Liver (tissue), 8 donors: ENCODE measurements at regions not wholly inside any gene's neighbourhood (a gene's known extent, or its start where the extent isn't known, plus 50 kb on each side); places are given as distances from the start of the nearest gene placed in this dataset.

ENCODE experiments used
- DNase-seq: peaks from one replicate; pipeline ENCODE4 v3.0.0-alpha.2; 2017; ENCODE audit warnings: low spot score
- H3K27ac ChIP-seq, 2 donors: one replicate each; pipeline ENCODE4 v1.7.0; 2013; ENCODE audit warnings: inconsistent platforms in 2 of 2, low read length in 2 of 2, control low read depth in 1 of 2, low read depth in 1 of 2, mild to moderate bottlenecking in 1 of 2
- H3K27me3 ChIP-seq, 4 donors: one replicate each; pipeline versions ENCODE4 v1.6.1 to v1.7.0; 2013; ENCODE audit warnings: low read length in 3 of 4, inconsistent platforms in 1 of 4, mild to moderate bottlenecking in 1 of 4, moderate library complexity in 1 of 4; ENCODE audit not compliant: control insufficient read depth in 4 of 4, insufficient read depth in 4 of 4
- H3K36me3 ChIP-seq, 4 donors: one replicate each; pipeline versions ENCODE4 v1.6.1 to v1.7.0; 2013; ENCODE audit warnings: low read length in 3 of 4, mild to moderate bottlenecking in 3 of 4, low read depth in 1 of 4, moderate library complexity in 1 of 4; ENCODE audit not compliant: control insufficient read depth in 4 of 4, insufficient read depth in 3 of 4
- H3K4me1 ChIP-seq, 4 donors: one replicate each; pipeline versions ENCODE4 v1.6.1 to v1.7.0; 2013; ENCODE audit warnings: low read length in 3 of 4, mild to moderate bottlenecking in 3 of 4, moderate library complexity in 1 of 4; ENCODE audit not compliant: control insufficient read depth in 4 of 4, insufficient read depth in 4 of 4
- H3K4me3 ChIP-seq, 3 donors: one replicate each; pipeline versions ENCODE4 v1.6.1 to v1.7.0; 2013; ENCODE audit warnings: low read length in 3 of 3, control low read depth in 1 of 3, low read depth in 1 of 3, mild to moderate bottlenecking in 1 of 3
- H3K9ac ChIP-seq, 2 donors: one replicate each; pipeline ENCODE4 v1.7.0; 2013; ENCODE audit warnings: low read length in 2 of 2, mild to moderate bottlenecking in 2 of 2, moderate library complexity in 2 of 2, control low read depth in 1 of 2, low read depth in 1 of 2
- H3K9me3 ChIP-seq, 4 donors: one replicate each; pipeline versions ENCODE4 v1.6.1 to v1.7.0; 2013; ENCODE audit warnings: low read length in 3 of 4; ENCODE audit not compliant: control insufficient read depth in 4 of 4
- EGR1 ChIP-seq, 2 donors: IDR thresholded peaks; 2 replicates each; pipeline ENCODE4 v1.6.1; 2016 to 2018; ENCODE audit warnings: antibody characterized with exemption in 2 of 2, low read depth in 2 of 2
- FOXA1 ChIP-seq: IDR thresholded peaks from 2 replicates; pipeline ENCODE4 v1.6.1; 2016; ENCODE audit warnings: antibody characterized with exemption
- GABPA ChIP-seq, 2 donors: IDR thresholded peaks in 1 of 2; conservative IDR thresholded peaks in 1 of 2; 2 replicates each; pipeline ENCODE4 v1.6.1; 2016; ENCODE audit warnings: antibody characterized with exemption in 2 of 2, mild to moderate bottlenecking in 1 of 2, moderate library complexity in 1 of 2
- HNF4A ChIP-seq, 2 donors: conservative IDR thresholded peaks; 2 replicates each; pipeline ENCODE4 v1.6.1; 2016; ENCODE audit warnings: antibody characterized with exemption in 2 of 2, mild to moderate bottlenecking in 2 of 2
- HNF4G ChIP-seq: IDR thresholded peaks from 2 replicates; pipeline ENCODE4 v1.6.1; 2016; ENCODE audit warnings: antibody characterized with exemption
- NR2F2 ChIP-seq: IDR thresholded peaks from 2 replicates; pipeline ENCODE4 v1.6.1; 2016; ENCODE audit warnings: antibody characterized with exemption
- RAD21 ChIP-seq, 2 donors: IDR thresholded peaks; 2 replicates each; pipeline ENCODE4 v1.6.1; 2016; ENCODE audit warnings: antibody characterized with exemption in 2 of 2, mild to moderate bottlenecking in 2 of 2
- RXRA ChIP-seq, 2 donors: IDR thresholded peaks; 2 replicates each; pipeline ENCODE4 v1.6.1; 2017 to 2018; ENCODE audit warnings: antibody characterized with exemption in 2 of 2, mild to moderate bottlenecking in 1 of 2
- SP1 ChIP-seq: IDR thresholded peaks from 2 replicates; pipeline ENCODE4 v1.6.1; 2018; ENCODE audit warnings: antibody characterized with exemption, mild to moderate bottlenecking
- TAF1 ChIP-seq: conservative IDR thresholded peaks from 2 replicates; pipeline ENCODE4 v1.6.1; 2016; ENCODE audit warnings: antibody characterized with exemption, mild to moderate bottlenecking
- WGBS: extraction: QIAGEN DNeasy Blood & Tissue Kit; methylation state at CpG from one replicate; pipeline ENCODE4 v1.1.7; 2013; 5-methylcytosine and 5-hydroxymethylcytosine counted together
- TF ChIP-seq, protein P1 (sequence below): IDR thresholded peaks from 2 replicates; pipeline ENCODE4 v1.6.1; 2016; ENCODE audit warnings: antibody characterized with exemption
- TF ChIP-seq, protein P2 (sequence below): IDR thresholded peaks from 2 replicates; pipeline ENCODE4 v1.6.1; 2016; ENCODE audit warnings: antibody characterized with exemption
- TF ChIP-seq, protein P3 (sequence below): fragments of 150-350 bp; IDR thresholded peaks from 2 replicates; pipeline ENCODE4 v1.5.1; 2017; ENCODE audit warnings: improper control_type of control experiment, low read depth, low read length; ENCODE audit not compliant: missing input control
- TF ChIP-seq, protein P4 (sequence below): IDR thresholded peaks from 2 replicates; pipeline ENCODE4 v1.6.1; 2016; ENCODE audit warnings: antibody characterized with exemption
- TF ChIP-seq, protein P5 (sequence below): IDR thresholded peaks from 2 replicates; pipeline ENCODE4 v1.6.1; 2016; ENCODE audit warnings: antibody characterized with exemption, mild to moderate bottlenecking
- donor health status: healthy.
- donor health status: healthy.
- donor health status: healthy.
- donor health status: healthy.
- donor health status: healthy.

DNA sequence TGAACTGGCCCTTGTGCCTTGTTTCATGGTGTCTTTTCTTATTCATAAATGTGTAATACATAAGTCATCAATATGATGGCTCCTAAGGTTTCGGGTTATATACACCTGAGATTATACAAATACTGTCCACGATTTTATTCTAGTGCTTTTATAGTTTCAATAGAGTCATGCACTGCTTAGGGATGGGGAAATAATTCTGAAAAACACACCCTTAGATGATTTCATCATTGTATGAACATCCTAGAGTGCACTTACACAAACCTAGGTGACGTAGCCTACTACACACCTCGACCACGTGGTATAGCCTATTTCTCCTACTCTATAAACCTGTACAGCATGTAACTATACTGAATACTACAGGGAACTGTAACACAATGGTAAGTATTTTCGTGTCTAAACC is 988.8 kb upstream of the NR2F2 start:
- Histone ChIP-seq H3K27me3 (peaks cover 0 to 3% (median 0%) of the 10 kb centered on the region in 4 donors), H3K9ac (no peak overlapping the region), H3K9me3 (no peaks in the 10 kb centered on the region), H3K27ac (no peak overlapping the region), H3K4me1 (no peaks in the 10 kb centered on the region), H3K36me3 (no peaks in the 10 kb centered on the region), H3K4me3 (no peak overlapping the region)
- no peak for DNase-seq
- WGBS: 84% methylated on average over 6 of the region's 6 CpGs
- TF ChIP-seq NR2F2: no peak
- TF ChIP-seq HNF4A (conservative IDR thresholded peaks at IDR 0.05): no peak
- no peak for TF ChIP-seq FOXA1
- no peak for TF ChIP-seq RXRA (IDR thresholded peaks at IDR 0.05)
- TF ChIP-seq, protein P1, sequence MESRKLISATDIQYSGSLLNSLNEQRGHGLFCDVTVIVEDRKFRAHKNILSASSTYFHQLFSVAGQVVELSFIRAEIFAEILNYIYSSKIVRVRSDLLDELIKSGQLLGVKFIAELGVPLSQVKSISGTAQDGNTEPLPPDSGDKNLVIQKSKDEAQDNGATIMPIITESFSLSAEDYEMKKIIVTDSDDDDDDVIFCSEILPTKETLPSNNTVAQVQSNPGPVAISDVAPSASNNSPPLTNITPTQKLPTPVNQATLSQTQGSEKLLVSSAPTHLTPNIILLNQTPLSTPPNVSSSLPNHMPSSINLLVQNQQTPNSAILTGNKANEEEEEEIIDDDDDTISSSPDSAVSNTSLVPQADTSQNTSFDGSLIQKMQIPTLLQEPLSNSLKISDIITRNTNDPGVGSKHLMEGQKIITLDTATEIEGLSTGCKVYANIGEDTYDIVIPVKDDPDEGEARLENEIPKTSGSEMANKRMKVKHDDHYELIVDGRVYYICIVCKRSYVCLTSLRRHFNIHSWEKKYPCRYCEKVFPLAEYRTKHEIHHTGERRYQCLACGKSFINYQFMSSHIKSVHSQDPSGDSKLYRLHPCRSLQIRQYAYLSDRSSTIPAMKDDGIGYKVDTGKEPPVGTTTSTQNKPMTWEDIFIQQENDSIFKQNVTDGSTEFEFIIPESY: no peak
- no peak for TF ChIP-seq GABPA (IDR thresholded peaks at IDR 0.05 in 1 of 2, conservative IDR thresholded peaks at IDR 0.05 in 1 of 2)

DNA sequence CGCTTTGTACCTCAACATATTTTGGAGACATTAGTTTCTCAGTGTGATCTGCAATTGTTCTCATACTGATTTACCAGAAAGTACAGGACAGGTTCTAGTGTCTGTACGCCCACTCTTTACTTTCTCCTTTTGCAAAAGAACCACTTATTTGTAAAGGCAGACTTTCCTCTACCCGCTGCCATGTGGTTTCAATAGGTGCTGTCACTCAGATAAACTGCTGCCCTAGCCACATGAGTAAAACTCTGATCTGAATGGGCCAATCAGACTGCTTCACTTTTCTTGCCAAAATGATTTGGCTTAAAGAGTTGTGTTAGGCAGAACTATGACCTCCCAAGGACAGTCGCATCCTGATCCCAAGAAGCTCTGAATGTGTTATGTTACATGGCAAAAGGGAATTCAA is 984.6 kb upstream of the NR2F2 start:
- Histone ChIP-seq H3K9ac (no peak overlapping the region), H3K4me3 (no peak overlapping the region)
- 79% methylated on average over 4 of the region's 4 CpGs for WGBS

More for the DNA sequence above, 984.6 kb upstream of the NR2F2 start:
- Histone ChIP-seq H3K27me3 (peaks cover 0 to 7% (median 2%) of the 10 kb centered on the region in 4 donors), H3K27ac (no peak overlapping the region), H3K36me3 (no peaks in the 10 kb centered on the region), H3K9me3 (no peaks in the 10 kb centered on the region), H3K4me1 (no peaks in the 10 kb centered on the region)
- TF ChIP-seq, protein P2, sequence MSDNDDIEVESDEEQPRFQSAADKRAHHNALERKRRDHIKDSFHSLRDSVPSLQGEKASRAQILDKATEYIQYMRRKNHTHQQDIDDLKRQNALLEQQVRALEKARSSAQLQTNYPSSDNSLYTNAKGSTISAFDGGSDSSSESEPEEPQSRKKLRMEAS: no peak
- TF ChIP-seq, protein P3, sequence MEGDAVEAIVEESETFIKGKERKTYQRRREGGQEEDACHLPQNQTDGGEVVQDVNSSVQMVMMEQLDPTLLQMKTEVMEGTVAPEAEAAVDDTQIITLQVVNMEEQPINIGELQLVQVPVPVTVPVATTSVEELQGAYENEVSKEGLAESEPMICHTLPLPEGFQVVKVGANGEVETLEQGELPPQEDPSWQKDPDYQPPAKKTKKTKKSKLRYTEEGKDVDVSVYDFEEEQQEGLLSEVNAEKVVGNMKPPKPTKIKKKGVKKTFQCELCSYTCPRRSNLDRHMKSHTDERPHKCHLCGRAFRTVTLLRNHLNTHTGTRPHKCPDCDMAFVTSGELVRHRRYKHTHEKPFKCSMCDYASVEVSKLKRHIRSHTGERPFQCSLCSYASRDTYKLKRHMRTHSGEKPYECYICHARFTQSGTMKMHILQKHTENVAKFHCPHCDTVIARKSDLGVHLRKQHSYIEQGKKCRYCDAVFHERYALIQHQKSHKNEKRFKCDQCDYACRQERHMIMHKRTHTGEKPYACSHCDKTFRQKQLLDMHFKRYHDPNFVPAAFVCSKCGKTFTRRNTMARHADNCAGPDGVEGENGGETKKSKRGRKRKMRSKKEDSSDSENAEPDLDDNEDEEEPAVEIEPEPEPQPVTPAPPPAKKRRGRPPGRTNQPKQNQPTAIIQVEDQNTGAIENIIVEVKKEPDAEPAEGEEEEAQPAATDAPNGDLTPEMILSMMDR: no peak
- TF ChIP-seq HNF4G (no peak), RXRA (IDR thresholded peaks at IDR 0.05) (no peak), GABPA (IDR thresholded peaks at IDR 0.05 in 1 of 2, conservative IDR thresholded peaks at IDR 0.05 in 1 of 2) (no peak), TAF1 (no peak), NR2F2 (no peak), RAD21 (IDR thresholded peaks at IDR 0.05) (no peak), HNF4A (conservative IDR thresholded peaks at IDR 0.05) (no peak), FOXA1 (no peak), SP1 (no peak), EGR1 (IDR thresholded peaks at IDR 0.05; ENCODE audit: low read depth in 2 of 2) (no peak)
- TF ChIP-seq, protein P4, sequence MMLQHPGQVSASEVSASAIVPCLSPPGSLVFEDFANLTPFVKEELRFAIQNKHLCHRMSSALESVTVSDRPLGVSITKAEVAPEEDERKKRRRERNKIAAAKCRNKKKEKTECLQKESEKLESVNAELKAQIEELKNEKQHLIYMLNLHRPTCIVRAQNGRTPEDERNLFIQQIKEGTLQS: no peak
- TF ChIP-seq, protein P1: no peak
- TF ChIP-seq, protein P5, sequence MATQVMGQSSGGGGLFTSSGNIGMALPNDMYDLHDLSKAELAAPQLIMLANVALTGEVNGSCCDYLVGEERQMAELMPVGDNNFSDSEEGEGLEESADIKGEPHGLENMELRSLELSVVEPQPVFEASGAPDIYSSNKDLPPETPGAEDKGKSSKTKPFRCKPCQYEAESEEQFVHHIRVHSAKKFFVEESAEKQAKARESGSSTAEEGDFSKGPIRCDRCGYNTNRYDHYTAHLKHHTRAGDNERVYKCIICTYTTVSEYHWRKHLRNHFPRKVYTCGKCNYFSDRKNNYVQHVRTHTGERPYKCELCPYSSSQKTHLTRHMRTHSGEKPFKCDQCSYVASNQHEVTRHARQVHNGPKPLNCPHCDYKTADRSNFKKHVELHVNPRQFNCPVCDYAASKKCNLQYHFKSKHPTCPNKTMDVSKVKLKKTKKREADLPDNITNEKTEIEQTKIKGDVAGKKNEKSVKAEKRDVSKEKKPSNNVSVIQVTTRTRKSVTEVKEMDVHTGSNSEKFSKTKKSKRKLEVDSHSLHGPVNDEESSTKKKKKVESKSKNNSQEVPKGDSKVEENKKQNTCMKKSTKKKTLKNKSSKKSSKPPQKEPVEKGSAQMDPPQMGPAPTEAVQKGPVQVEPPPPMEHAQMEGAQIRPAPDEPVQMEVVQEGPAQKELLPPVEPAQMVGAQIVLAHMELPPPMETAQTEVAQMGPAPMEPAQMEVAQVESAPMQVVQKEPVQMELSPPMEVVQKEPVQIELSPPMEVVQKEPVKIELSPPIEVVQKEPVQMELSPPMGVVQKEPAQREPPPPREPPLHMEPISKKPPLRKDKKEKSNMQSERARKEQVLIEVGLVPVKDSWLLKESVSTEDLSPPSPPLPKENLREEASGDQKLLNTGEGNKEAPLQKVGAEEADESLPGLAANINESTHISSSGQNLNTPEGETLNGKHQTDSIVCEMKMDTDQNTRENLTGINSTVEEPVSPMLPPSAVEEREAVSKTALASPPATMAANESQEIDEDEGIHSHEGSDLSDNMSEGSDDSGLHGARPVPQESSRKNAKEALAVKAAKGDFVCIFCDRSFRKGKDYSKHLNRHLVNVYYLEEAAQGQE: no peak
- DNase-seq: no peak
